Endothelial cell of umbilical vein (primary cell): ENCODE measurements at regions not wholly inside any gene's neighbourhood (a gene's known extent, or its start where the extent isn't known, plus 50 kb on each side); places are given as distances from the start of the nearest gene placed in this dataset.

ENCODE experiments used
- BruUV-seq: library from RNA; stranded (reverse); fragments of 400-500 nt; replicated peaks from 2 replicates; lab custom pipeline; 2021; lab: Mats Ljungman, UMichigan
- CTCF ChIA-PET: fragments of 300-600, 350-600 bp; sonication (Branson Sonifier 250); formaldehyde crosslinking; loops from one replicate; lab custom pipeline; 2021; ENCODE audit warnings: antibody characterized with exemption, inconsistent platforms; lab: Charles Lee
- POLR2A ChIA-PET: fragments of 300-600, 350-600 bp; sonication (Branson Sonifier 250); formaldehyde crosslinking; loops from one replicate; lab custom pipeline; 2021; ENCODE audit warnings: antibody characterized with exemption, inconsistent platforms; lab: Charles Lee
- DNase-seq: peaks from one replicate; pipeline ENCODE4 v3.0.0-alpha.2; 2011; ENCODE audit warnings: low read depth, low spot score
- FAIRE-seq: peaks from 2 replicates; lab custom pipeline; 2011; peaks lifted over from hg19 to GRCh38; lab: Jason Lieb, UNC
- H2AFZ ChIP-seq: 2 replicates; pipeline ENCODE4 v1.6.0; 2012; ENCODE audit warnings: low read depth, low read length, control low read depth, inconsistent platforms
- H3K27ac ChIP-seq: 2 replicates; pipeline ENCODE4 v1.5.1; 2011; ENCODE audit warnings: low read depth, mild to moderate bottlenecking, control low read depth, low read length, moderate library complexity; ENCODE audit not compliant: insufficient read depth
- H3K27me3 ChIP-seq, 2 experiments: 2 replicates each; pipeline versions ENCODE4 v1.6.0 to v1.6.1; 2011; ENCODE audit warnings: low read length in 2 of 2, mixed read lengths in 1 of 2; ENCODE audit not compliant: control insufficient read depth in 2 of 2, insufficient read depth in 2 of 2
- H3K36me3 ChIP-seq, 2 experiments: 2 replicates in 1 of 2; 3 replicates in 1 of 2; pipeline ENCODE4 v1.5.1; 2011; ENCODE audit warnings: low read length in 2 of 2, mild to moderate bottlenecking in 1 of 2, moderate library complexity in 1 of 2; ENCODE audit not compliant: control insufficient read depth in 2 of 2, insufficient read depth in 2 of 2; ENCODE audit errors: extremely low read depth in 1 of 2
- H3K4me1 ChIP-seq: 3 replicates; pipeline ENCODE4 v1.5.1; 2011; ENCODE audit warnings: mild to moderate bottlenecking, low read length; ENCODE audit not compliant: control insufficient read depth, insufficient read depth; ENCODE audit errors: extremely low read depth
- H3K4me2 ChIP-seq: 2 replicates; pipeline ENCODE4 v1.6.1; 2011; ENCODE audit warnings: low read length, control low read depth, mixed read lengths; ENCODE audit not compliant: insufficient read depth
- H3K4me3 ChIP-seq, 3 experiments: fragments of 200-600 bp in 1 of 3; sonication (generic), shearing (Covaris generic) in 1 of 3; replicated peaks in 1 of 3; 2 replicates each; pipeline ENCODE4 v1.5.1; 2011 to 2016; ENCODE audit warnings: control low read depth in 3 of 3, low read length in 3 of 3, mild to moderate bottlenecking in 2 of 3, inconsistent platforms in 1 of 3, low read depth in 1 of 3, moderate library complexity in 1 of 3; ENCODE audit not compliant: insufficient read depth in 1 of 3
- H3K79me2 ChIP-seq: 2 replicates; pipeline ENCODE4 v1.6.0; 2012; ENCODE audit warnings: low read length, inconsistent platforms; ENCODE audit not compliant: control insufficient read depth, insufficient read depth
- H3K9ac ChIP-seq: replicated peaks from 2 replicates; pipeline ENCODE3; 2011; ENCODE audit warnings: low read length, control low read depth; ENCODE audit not compliant: insufficient read depth; ENCODE audit errors: extremely low read depth
- H3K9me1 ChIP-seq: replicated peaks from 3 replicates; pipeline ENCODE4 v1.6.0; 2011; ENCODE audit warnings: mild to moderate bottlenecking, low read length; ENCODE audit not compliant: control insufficient read depth, insufficient read depth; ENCODE audit errors: extremely low read depth
- H3K9me3 ChIP-seq: replicated peaks from 2 replicates; pipeline ENCODE4 v1.5.1; 2012; ENCODE audit warnings: low read length, inconsistent platforms; ENCODE audit not compliant: control insufficient read depth, insufficient read depth
- H4K20me1 ChIP-seq: replicated peaks from 2 replicates; pipeline ENCODE3; 2011; ENCODE audit warnings: mild to moderate bottlenecking, low read length; ENCODE audit not compliant: control insufficient read depth, insufficient read depth; ENCODE audit errors: extremely low read depth
- CTCF ChIP-seq, 2 donors: IDR thresholded peaks; 1 replicate in 1 of 2; 2 replicates in 1 of 2; pipeline ENCODE4 v1.5.1; 2011; ENCODE audit warnings: low read length in 2 of 2, mild to moderate bottlenecking in 2 of 2, moderate library complexity in 2 of 2, control low read depth in 1 of 2, inconsistent platforms in 1 of 2, low read depth in 1 of 2; ENCODE audit not compliant: insufficient read depth in 1 of 2; ENCODE audit errors: extremely low read depth in 1 of 2
- EZH2 ChIP-seq: IDR thresholded peaks from 2 replicates; pipeline ENCODE4 v1.6.1; 2012; ENCODE audit warnings: borderline replicate concordance, low read depth, mild to moderate bottlenecking, moderate library complexity, low read length, inconsistent platforms; ENCODE audit not compliant: severe bottlenecking
- FOS ChIP-seq: IDR thresholded peaks from 2 replicates; pipeline ENCODE4 v1.6.1; 2011; ENCODE audit warnings: mild to moderate bottlenecking, low read length, moderate library complexity, borderline replicate concordance; ENCODE audit not compliant: insufficient read depth
- GATA2 ChIP-seq: IDR thresholded peaks from 2 replicates; pipeline ENCODE4 v1.7.0; 2011; ENCODE audit warnings: low read depth, mild to moderate bottlenecking, moderate library complexity, mixed read lengths, low read length; ENCODE audit not compliant: insufficient read length, insufficient read depth
- JUN ChIP-seq: IDR thresholded peaks from 2 replicates; pipeline ENCODE4 v1.6.1; 2011; ENCODE audit warnings: borderline replicate concordance, low read depth; ENCODE audit not compliant: insufficient read length, insufficient read depth
- dilution Hi-C: fragments of 300-500 bp; cut with MboI; formaldehyde crosslinking; loops from one replicate; pipeline ENCODE4 v1.15.0; 2019; ENCODE audit warnings: low sequenced_read_pairs; ENCODE audit not compliant: extremely low pct_ligation_motif_present
- intact Hi-C: fragments of 100-400 bp; cut with micrococcal nuclease; formaldehyde crosslinking; loops from one replicate; pipeline ENCODE4 v1.10.0; 2022

GRCh38 chr18:51614967-51615571 lies 417.6 kb upstream of the MEX3C start:
- no peak for DNase-seq
- Histone ChIP-seq H3K79me2 (no peaks in the 10 kb centered on the region), H2AFZ (no peak overlapping the region), H3K36me3 (no peaks in the 10 kb centered on the region), H3K4me2 (no peak overlapping the region), H3K4me1 (no peaks in the 10 kb centered on the region), H3K27ac (no peak overlapping the region), H3K9me3 (no peaks in the 10 kb centered on the region), H3K4me3 (no peak overlapping the region), H4K20me1 (no peaks in the 10 kb centered on the region), H3K9ac (no peak overlapping the region), H3K9me1 (no peaks in the 10 kb centered on the region), H3K27me3 (no peaks in the 10 kb centered on the region)
- ChIA-PET CTCF (no interaction called here), POLR2A (no interaction called here)
- no TSS peak for BruUV-seq
- no peak for FAIRE-seq
- intact Hi-C loops (no loop called here), dilution Hi-C loops (no loop called here)
- TF ChIP-seq GATA2 (no peak), FOS (no peak)

- CTCF ChIA-PET, result no interaction called here
- H3K36me3 ChIP-seq, result no peaks in the 10 kb centered on the region
- POLR2A ChIA-PET, result no interaction called here
- H3K79me2 ChIP-seq, result no peaks in the 10 kb centered on the region
- H3K9ac ChIP-seq, result no peak overlapping the region
- TF ChIP-seq JUN (no peak), EZH2 (no peak), FOS (no peak), CTCF (IDR thresholded peaks at IDR 0.05; ENCODE audit: extremely low read depth in 1 of 2, insufficient read depth in 1 of 2, low read depth in 1 of 2, low read length in 2 of 2) (no peak)
- no peak overlapping the region for H2AFZ ChIP-seq
- no peaks in the 10 kb centered on the region for H3K27me3 ChIP-seq
- intact Hi-C loops, result no loop called here
- no peaks in the 10 kb centered on the region for H3K4me1 ChIP-seq
- no peaks in the 10 kb centered on the region for H3K9me3 ChIP-seq
- H3K4me2 ChIP-seq, result no peak overlapping the region
- H3K27ac ChIP-seq, result no peak overlapping the region
- no peak for DNase-seq
- no peaks in the 10 kb centered on the region for H3K9me1 ChIP-seq
- BruUV-seq, result no TSS peak
- no peaks in the 10 kb centered on the region for H4K20me1 ChIP-seq
- FAIRE-seq, result no peak
- dilution Hi-C loops, result no loop called here
- H3K4me3 ChIP-seq, result no peak overlapping the region
Measured at GRCh38 chr18:51617167-51617566, 419.7 kb upstream of the MEX3C start.
